ENCODE measurements at regions not wholly inside any gene's neighbourhood (a gene's known extent, or its start where the extent isn't known, plus 50 kb on each side); places are given as distances from the start of the nearest gene placed in this dataset.

DNA sequence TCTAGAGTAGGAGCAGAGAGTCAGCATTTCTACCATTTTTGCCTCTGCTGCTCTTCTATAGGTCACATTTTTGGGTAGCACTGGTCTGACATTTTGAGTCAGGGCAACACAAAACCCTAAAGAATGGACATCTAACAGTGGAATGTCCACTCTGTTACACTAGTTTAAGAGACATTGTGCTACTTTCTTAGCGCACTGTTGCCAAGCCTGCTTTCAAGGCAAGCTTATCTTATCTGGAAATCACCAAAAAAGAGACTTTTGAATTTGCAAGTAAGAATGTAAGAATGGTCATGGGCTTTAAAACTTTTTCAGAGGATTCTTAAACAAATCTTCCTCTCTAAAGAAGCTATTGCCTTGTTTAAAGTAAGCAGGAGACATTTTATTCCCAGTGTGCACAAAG is 73.0 kb upstream of the STARD4 start:
- H3K4me2 ChIP-seq (ENCODE audit: low read depth, low read length): no peak overlapping the region
- H3K4me1 ChIP-seq (ENCODE audit: insufficient read depth, low read length): no peaks in the 10 kb centered on the region
- no peaks in the 10 kb centered on the region for H3K79me2 ChIP-seq (ENCODE audit: insufficient read depth, low read length)
- H3K27ac ChIP-seq (ENCODE audit: extremely low read length, insufficient read depth, low read length): no peak overlapping the region
- ChIA-PET CTCF (ENCODE audit: low intra/inter-chr PET ratio, low total read pairs) (no interaction called here), POLR2A (no interaction called here)
- H3K9me3 ChIP-seq (ENCODE audit: low read length): no peaks in the 10 kb centered on the region
- no peak for ATAC-seq
- no peaks in the 10 kb centered on the region for H4K20me1 ChIP-seq (ENCODE audit: insufficient read depth, low read length)
- H2AFZ ChIP-seq (ENCODE audit: low read length): no peak overlapping the region
- intact Hi-C loops (cut with micrococcal nuclease; ENCODE audit: unreplicated experiment): no loop called here
- no peak for TF ChIP-seq SNAI1 (CRISPR knock-in tag; IDR thresholded peaks at IDR 0.05; ENCODE audit: borderline replicate concordance)
- TF ChIP-seq ZSCAN30 (CRISPR knock-in tag; IDR thresholded peaks at IDR 0.05): no peak
- TF ChIP-seq NCOA2 (CRISPR knock-in tag; IDR thresholded peaks at IDR 0.05): no peak
- TF ChIP-seq MLX (CRISPR knock-in tag; IDR thresholded peaks at IDR 0.05): no peak
- TF ChIP-seq, protein P1, sequence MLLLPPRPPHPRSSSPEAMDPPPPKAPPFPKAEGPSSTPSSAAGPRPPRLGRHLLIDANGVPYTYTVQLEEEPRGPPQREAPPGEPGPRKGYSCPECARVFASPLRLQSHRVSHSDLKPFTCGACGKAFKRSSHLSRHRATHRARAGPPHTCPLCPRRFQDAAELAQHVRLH (CRISPR knock-in tag; IDR thresholded peaks at IDR 0.05; ENCODE audit: borderline replicate concordance, low read depth): no peak
- TF ChIP-seq MAFG (CRISPR knock-in tag; IDR thresholded peaks at IDR 0.05): no peak
- no peak for TF ChIP-seq ZBTB43 (CRISPR knock-in tag; conservative IDR thresholded peaks at IDR 0.05)
- TF ChIP-seq ZNF274 (CRISPR knock-in tag; IDR thresholded peaks at IDR 0.05): no peak
- TF ChIP-seq YEATS4 (CRISPR knock-in tag; IDR thresholded peaks at IDR 0.05; ENCODE audit: borderline replicate concordance): no peak
- TF ChIP-seq HMGXB3 (CRISPR knock-in tag; IDR thresholded peaks at IDR 0.05; ENCODE audit: borderline replicate concordance): no peak
- TF ChIP-seq GTF3A (CRISPR knock-in tag; conservative IDR thresholded peaks at IDR 0.05): no peak
- H3K4me3 ChIP-seq (replicated peaks in 1 of 3; ENCODE audit: insufficient read depth in 1 of 3, low read depth in 2 of 3, low read length in 3 of 3): no peak overlapping the region
- 15% methylated on average over 1 of the region's 1 CpG for WGBS (ENCODE audit: low lambda C conversion rate)
- DNase-seq (ENCODE audit: low spot score): no peak
- in situ Hi-C loops (cut with HindIII; ENCODE audit: extremely low pct_ligation_motif_present, low pct_unique_long_range_greater_than_20kb): no loop called here
- H3K9ac ChIP-seq (ENCODE audit: insufficient read depth, low read depth, low read length): no peak overlapping the region
- H3K36me3 ChIP-seq (replicated peaks in 1 of 2; ENCODE audit: control insufficient read depth in 1 of 2, insufficient read depth in 2 of 2, low read length in 2 of 2): no peaks in the 10 kb centered on the region
- H3K27me3 ChIP-seq (ENCODE audit: control insufficient read depth in 1 of 2, insufficient read depth in 2 of 2, low read length in 2 of 2): no peaks in the 10 kb centered on the region
- FAIRE-seq: no peak
- no TSS peak for BruUV-seq (replicated peaks)
